ENCODE measurements at regions not wholly inside any gene's neighbourhood (a gene's known extent, or its start where the extent isn't known, plus 50 kb on each side); places are given as distances from the start of the nearest gene placed in this dataset.

DNA sequence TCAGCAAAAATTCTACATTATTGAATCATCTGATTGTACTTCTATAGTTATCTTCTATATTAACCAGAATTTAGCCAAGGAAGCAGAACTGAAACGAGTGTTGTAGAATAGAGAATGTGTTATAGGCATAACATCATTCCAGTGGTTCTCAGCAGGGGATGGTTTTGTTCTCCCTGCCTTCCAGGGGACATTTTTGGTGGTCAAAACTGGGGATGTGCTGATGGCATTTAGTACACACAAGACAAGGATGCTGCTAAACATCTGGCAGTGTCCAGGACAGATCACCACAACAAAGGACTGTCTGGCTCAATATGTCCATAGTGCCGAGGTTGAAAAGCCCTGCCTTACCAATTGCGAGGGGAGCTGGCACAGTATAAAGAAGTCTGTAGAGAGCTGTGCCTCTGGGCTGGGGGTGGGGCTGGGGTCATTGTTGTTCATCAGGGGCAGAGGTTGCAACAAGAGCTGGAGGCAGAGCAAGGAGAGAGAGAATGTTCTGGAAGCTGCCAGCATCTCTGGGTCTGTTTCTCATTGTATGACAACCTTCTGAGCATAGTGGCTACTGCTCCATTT is 1472.8 kb downstream of the AACS start:
- H3K27ac ChIP-seq (ENCODE audit: low read depth in 1 of 2, low read length in 1 of 2) = no peak overlapping the region
- no peak for DNase-seq
- no peaks in the 10 kb centered on the region for H3K36me3 ChIP-seq (ENCODE audit: control insufficient read depth in 4 of 4, insufficient read depth in 4 of 4, low read length in 4 of 4)
- TF ChIP-seq, protein P1, sequence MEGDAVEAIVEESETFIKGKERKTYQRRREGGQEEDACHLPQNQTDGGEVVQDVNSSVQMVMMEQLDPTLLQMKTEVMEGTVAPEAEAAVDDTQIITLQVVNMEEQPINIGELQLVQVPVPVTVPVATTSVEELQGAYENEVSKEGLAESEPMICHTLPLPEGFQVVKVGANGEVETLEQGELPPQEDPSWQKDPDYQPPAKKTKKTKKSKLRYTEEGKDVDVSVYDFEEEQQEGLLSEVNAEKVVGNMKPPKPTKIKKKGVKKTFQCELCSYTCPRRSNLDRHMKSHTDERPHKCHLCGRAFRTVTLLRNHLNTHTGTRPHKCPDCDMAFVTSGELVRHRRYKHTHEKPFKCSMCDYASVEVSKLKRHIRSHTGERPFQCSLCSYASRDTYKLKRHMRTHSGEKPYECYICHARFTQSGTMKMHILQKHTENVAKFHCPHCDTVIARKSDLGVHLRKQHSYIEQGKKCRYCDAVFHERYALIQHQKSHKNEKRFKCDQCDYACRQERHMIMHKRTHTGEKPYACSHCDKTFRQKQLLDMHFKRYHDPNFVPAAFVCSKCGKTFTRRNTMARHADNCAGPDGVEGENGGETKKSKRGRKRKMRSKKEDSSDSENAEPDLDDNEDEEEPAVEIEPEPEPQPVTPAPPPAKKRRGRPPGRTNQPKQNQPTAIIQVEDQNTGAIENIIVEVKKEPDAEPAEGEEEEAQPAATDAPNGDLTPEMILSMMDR (IDR thresholded peaks at IDR 0.05; ENCODE audit: control extremely low read depth, extremely low read depth) = no peak
- H3K27me3 ChIP-seq (ENCODE audit: control insufficient read depth in 3 of 3, insufficient read depth in 3 of 3, low read length in 2 of 3) = no peaks in the 10 kb centered on the region
- H3K9me3 ChIP-seq (ENCODE audit: control insufficient read depth in 4 of 4, insufficient read depth in 3 of 4, low read length in 3 of 4) = no peaks in the 10 kb centered on the region
- 73 to 81% methylated on average over 3 of the region's 3 CpGs for WGBS, 2 donors
- H3K9ac ChIP-seq (ENCODE audit: insufficient read depth in 1 of 2, low read length in 2 of 2) = no peak overlapping the region
- no peaks in the 10 kb centered on the region for H3K4me1 ChIP-seq (ENCODE audit: control insufficient read depth in 5 of 5, insufficient read depth in 5 of 5, low read length in 5 of 5)
- no peak overlapping the region for H3K4me3 ChIP-seq
- no peak for ATAC-seq (ENCODE audit: insufficient read depth, low FRiP score)

DNA sequence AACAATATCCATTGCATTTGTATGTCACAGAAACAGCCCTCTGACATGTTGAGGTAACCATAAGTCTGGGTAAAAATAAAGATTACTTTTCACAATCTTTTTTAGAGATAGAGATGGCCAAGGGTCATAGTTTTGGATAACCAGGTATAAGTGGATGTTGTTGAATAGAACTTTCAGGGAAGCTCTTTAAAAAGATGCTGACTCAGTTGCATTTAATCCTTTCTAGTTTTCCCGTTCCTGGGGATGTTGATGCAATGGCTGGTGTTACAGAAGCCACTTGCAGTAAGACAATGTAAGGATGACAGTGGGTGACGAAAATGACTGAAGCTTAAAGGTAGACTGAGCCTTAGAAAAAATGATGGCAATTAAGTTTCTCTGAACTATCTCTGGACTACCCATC is 1473.7 kb downstream of the AACS start:
- Histone ChIP-seq H3K27ac (ENCODE audit: low read depth in 1 of 2, low read length in 1 of 2) (no peak overlapping the region), H3K4me1 (ENCODE audit: control insufficient read depth in 5 of 5, insufficient read depth in 5 of 5, low read length in 5 of 5) (no peaks in the 10 kb centered on the region), H3K27me3 (ENCODE audit: control insufficient read depth in 3 of 3, insufficient read depth in 3 of 3, low read length in 2 of 3) (no peaks in the 10 kb centered on the region), H3K9ac (ENCODE audit: insufficient read depth in 1 of 2, low read length in 2 of 2) (no peak overlapping the region), H3K9me3 (ENCODE audit: control insufficient read depth in 4 of 4, insufficient read depth in 3 of 4, low read length in 3 of 4) (no peaks in the 10 kb centered on the region), H3K36me3 (ENCODE audit: control insufficient read depth in 4 of 4, insufficient read depth in 4 of 4, low read length in 4 of 4) (no peaks in the 10 kb centered on the region), H3K4me3 (no peak overlapping the region)
- TF ChIP-seq, protein P1 (IDR thresholded peaks at IDR 0.05; ENCODE audit: control extremely low read depth, extremely low read depth) = no peak
- DNase-seq (no peak), ATAC-seq (ENCODE audit: insufficient read depth, low FRiP score) (no peak)
- WGBS, 2 donors = 68 to 75% methylated on average over 2 of the region's 2 CpGs

DNA sequence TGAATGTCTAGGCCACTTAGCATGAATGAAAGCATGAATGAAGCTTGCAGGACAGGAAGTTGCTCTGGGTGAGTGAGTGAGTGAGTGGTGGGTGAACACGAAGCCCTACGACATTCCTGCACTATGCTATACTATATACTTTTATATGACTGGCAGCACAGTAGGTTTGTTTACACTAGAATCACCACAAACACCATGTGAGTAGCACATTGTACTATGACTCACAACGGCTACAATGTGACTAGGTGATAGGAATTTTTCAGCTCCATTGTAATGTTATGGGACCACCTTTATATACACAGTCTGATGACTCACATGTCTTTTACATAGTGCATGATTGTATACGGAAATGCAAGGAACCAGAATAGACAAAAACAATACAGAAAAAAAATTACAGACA is 1480.2 kb downstream of the AACS start:
- 56 to 61% methylated on average over 4 of the region's 4 CpGs for WGBS, 2 donors
- no peaks in the 10 kb centered on the region for H3K27me3 ChIP-seq (ENCODE audit: control insufficient read depth in 3 of 3, insufficient read depth in 3 of 3, low read length in 2 of 3)
- no peaks in the 10 kb centered on the region for H3K36me3 ChIP-seq (ENCODE audit: control insufficient read depth in 4 of 4, insufficient read depth in 4 of 4, low read length in 4 of 4)
- DNase-seq (no peak), ATAC-seq (ENCODE audit: insufficient read depth, low FRiP score) (no peak)
- TF ChIP-seq, protein P1 (IDR thresholded peaks at IDR 0.05; ENCODE audit: control extremely low read depth, extremely low read depth) = no peak
- H3K4me3 ChIP-seq = no peak overlapping the region
- H3K27ac ChIP-seq (ENCODE audit: low read depth in 1 of 2, low read length in 1 of 2) = no peak overlapping the region
- no peaks in the 10 kb centered on the region for H3K4me1 ChIP-seq (ENCODE audit: control insufficient read depth in 5 of 5, insufficient read depth in 5 of 5, low read length in 5 of 5)
- no peaks in the 10 kb centered on the region for H3K9me3 ChIP-seq (ENCODE audit: control insufficient read depth in 4 of 4, insufficient read depth in 3 of 4, low read length in 3 of 4)
- H3K9ac ChIP-seq (ENCODE audit: insufficient read depth in 1 of 2, low read length in 2 of 2) = no peak overlapping the region

DNA sequence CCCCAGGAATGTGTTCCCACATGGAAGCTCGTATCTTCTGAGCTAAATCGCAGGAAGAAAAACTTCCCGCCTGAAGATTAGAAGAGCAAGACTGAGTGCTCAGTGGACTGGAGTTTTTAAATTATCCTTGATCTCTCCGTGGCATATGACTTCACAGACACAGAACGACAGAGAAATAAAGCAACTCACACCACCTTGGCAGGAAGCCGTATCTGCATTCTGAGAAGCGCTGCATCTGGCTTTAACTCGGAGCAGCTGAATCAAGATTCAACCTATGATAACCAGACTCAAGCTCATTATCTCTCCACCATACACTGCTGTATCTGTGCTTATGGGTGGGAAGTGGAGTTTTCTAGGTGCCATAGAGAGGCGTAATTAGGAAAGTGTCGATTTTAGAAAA is 1482.7 kb downstream of the AACS start:
- TF ChIP-seq, protein P1 (IDR thresholded peaks at IDR 0.05; ENCODE audit: control extremely low read depth, extremely low read depth) = no peak
- ATAC-seq (ENCODE audit: insufficient read depth, low FRiP score) = no peak

More for the DNA sequence above, 1482.7 kb downstream of the AACS start:
- Histone ChIP-seq H3K4me3 (no peak overlapping the region), H3K27ac (ENCODE audit: low read depth in 1 of 2, low read length in 1 of 2) (no peak overlapping the region), H3K9me3 (ENCODE audit: control insufficient read depth in 4 of 4, insufficient read depth in 3 of 4, low read length in 3 of 4) (no peaks in the 10 kb centered on the region), H3K9ac (ENCODE audit: insufficient read depth in 1 of 2, low read length in 2 of 2) (no peak overlapping the region), H3K27me3 (ENCODE audit: control insufficient read depth in 3 of 3, insufficient read depth in 3 of 3, low read length in 2 of 3) (no peaks in the 10 kb centered on the region), H3K4me1 (ENCODE audit: control insufficient read depth in 5 of 5, insufficient read depth in 5 of 5, low read length in 5 of 5) (no peaks in the 10 kb centered on the region), H3K36me3 (ENCODE audit: control insufficient read depth in 4 of 4, insufficient read depth in 4 of 4, low read length in 4 of 4) (no peaks in the 10 kb centered on the region)
- DNase-seq = no peak
- WGBS, 2 donors = 62 to 78% methylated on average over 10 of the region's 10 CpGs
